CD14-positive monocyte (primary cell): ENCODE measurements at regions not wholly inside any gene's neighbourhood (a gene's known extent, or its start where the extent isn't known, plus 50 kb on each side); places are given as distances from the start of the nearest gene placed in this dataset.

Source experiments
- DNase-seq, 3 donors: peaks; one replicate each; pipeline ENCODE4 v3.0.0-alpha.2; 2011 to 2022
- H2AFZ ChIP-seq: 2 replicates; pipeline ENCODE4 v1.6.0; 2012; ENCODE audit warnings: mild to moderate bottlenecking, low read depth, low read length, inconsistent platforms; ENCODE audit not compliant: insufficient read depth, poor library complexity, severe bottlenecking
- H3K27ac ChIP-seq, 2 donors: 1 replicate in 1 of 2; 2 replicates in 1 of 2; pipeline ENCODE4 v1.5.1; 2012 to 2013; ENCODE audit warnings: low read length in 2 of 2, control low read depth in 1 of 2, inconsistent platforms in 1 of 2, low read depth in 1 of 2, mild to moderate bottlenecking in 1 of 2
- H3K27me3 ChIP-seq, 2 donors: one replicate each; pipeline versions ENCODE4 v1.6.0 to v1.6.1; 2011 to 2013; ENCODE audit warnings: low read length in 2 of 2; ENCODE audit not compliant: control insufficient read depth in 2 of 2, insufficient read depth in 2 of 2
- H3K36me3 ChIP-seq, 2 donors: replicated peaks in 1 of 2; 1 replicate in 1 of 2; 2 replicates in 1 of 2; pipeline versions ENCODE4 v1.5.1 to v1.6.1; 2012 to 2013; ENCODE audit warnings: low read length in 2 of 2, control low read depth in 1 of 2, inconsistent platforms in 1 of 2, mild to moderate bottlenecking in 1 of 2; ENCODE audit not compliant: insufficient read depth in 2 of 2, control insufficient read depth in 1 of 2
- H3K4me1 ChIP-seq, 2 donors: 1 replicate in 1 of 2; 2 replicates in 1 of 2; pipeline versions ENCODE4 v1.5.1 to v1.6.1; 2012 to 2013; ENCODE audit warnings: low read length in 2 of 2, control low read depth in 1 of 2, inconsistent platforms in 1 of 2, mild to moderate bottlenecking in 1 of 2, moderate library complexity in 1 of 2; ENCODE audit not compliant: insufficient read depth in 2 of 2, control insufficient read depth in 1 of 2
- H3K4me2 ChIP-seq: replicated peaks from 2 replicates; pipeline ENCODE3; 2012; ENCODE audit warnings: low read length, moderate library complexity, mild to moderate bottlenecking; ENCODE audit not compliant: poor library complexity, severe bottlenecking; ENCODE audit errors: extremely low read depth
- H3K4me3 ChIP-seq, 3 experiments: fragments of 200-600 bp in 1 of 3; sonication (generic) in 1 of 3; replicated peaks in 1 of 3; 1 replicate in 2 of 3; 2 replicates in 1 of 3; pipeline ENCODE4 v1.5.1; 2011 to 2013; ENCODE audit warnings: low read length in 3 of 3, mild to moderate bottlenecking in 3 of 3, control low read depth in 2 of 3, low read depth in 2 of 3, inconsistent platforms in 1 of 3, moderate library complexity in 1 of 3
- H3K79me2 ChIP-seq: 2 replicates; pipeline ENCODE4 v1.6.0; 2012; ENCODE audit warnings: mild to moderate bottlenecking, control low read depth, inconsistent platforms, low read length, moderate library complexity; ENCODE audit not compliant: insufficient read depth
- H3K9ac ChIP-seq: 2 replicates; pipeline ENCODE4 v1.6.0; 2017; ENCODE audit warnings: low read length, mild to moderate bottlenecking; ENCODE audit not compliant: insufficient read depth, poor library complexity, severe bottlenecking
- H3K9me3 ChIP-seq, 2 donors: replicated peaks in 1 of 2; 1 replicate in 1 of 2; 2 replicates in 1 of 2; pipeline versions ENCODE4 v1.5.1 to v1.6.1; 2012 to 2013; ENCODE audit warnings: low read length in 2 of 2, control low read depth in 1 of 2; ENCODE audit not compliant: control insufficient read depth in 1 of 2, insufficient read depth in 1 of 2
- H4K20me1 ChIP-seq: 2 replicates; pipeline ENCODE4 v1.6.0; 2012; ENCODE audit warnings: mild to moderate bottlenecking, low read length, control low read depth, moderate library complexity; ENCODE audit not compliant: insufficient read depth
- H3K27ac Mint-ChIP-seq, 7 donors: one replicate each; pipeline ENCODE4 v1.8.0; 2020; ENCODE audit warnings: mild to moderate bottlenecking in 7 of 7, mixed read lengths in 7 of 7, moderate library complexity in 6 of 7, inconsistent platforms in 2 of 7
- H3K27me3 Mint-ChIP-seq, 3 donors: one replicate each; pipeline ENCODE4 v1.8.0; 2021 to 2022; ENCODE audit warnings: low read depth in 3 of 3, mild to moderate bottlenecking in 3 of 3, mixed read lengths in 3 of 3, moderate library complexity in 3 of 3, inconsistent platforms in 1 of 3
- H3K36me3 Mint-ChIP-seq, 2 donors: one replicate each; pipeline ENCODE4 v1.8.0; 2020; ENCODE audit warnings: mixed read lengths in 2 of 2, inconsistent platforms in 1 of 2, mild to moderate bottlenecking in 1 of 2
- H3K4me1 Mint-ChIP-seq: one replicate; pipeline ENCODE4 v1.8.0; 2020; ENCODE audit warnings: mild to moderate bottlenecking, mixed read lengths
- H3K4me3 Mint-ChIP-seq, 2 donors: one replicate each; pipeline ENCODE4 v1.8.0; 2020; ENCODE audit warnings: mild to moderate bottlenecking in 2 of 2, mixed read lengths in 2 of 2, moderate library complexity in 1 of 2
- H3K9me3 Mint-ChIP-seq, 7 donors: one replicate each; pipeline ENCODE4 v1.8.0; 2020 to 2022; ENCODE audit warnings: mixed read lengths in 7 of 7, mild to moderate bottlenecking in 6 of 7, moderate library complexity in 6 of 7, inconsistent platforms in 2 of 7
- CTCF ChIP-seq: fragments of 200-600 bp; IDR thresholded peaks from one replicate; pipeline ENCODE4 v1.8.0; 2022; ENCODE audit warnings: antibody characterized with exemption, mild to moderate bottlenecking
- WGBS: methylation state at CpG from one replicate; pipeline ENCODE4 v1.1.5; 2013; ENCODE audit warnings: missing lambda C conversion rate; ENCODE audit not compliant: insufficient coverage; 5-methylcytosine and 5-hydroxymethylcytosine counted together
- intact Hi-C, 2 donors: fragments of 100-400 bp; cut with micrococcal nuclease; formaldehyde crosslinking; loops; one replicate each; pipeline versions ENCODE4 v1.15.0 to v1.15.1; 2023

GRCh38 chr6:121844898-121845297 is 409.5 kb downstream of the GJA1 start:
- H3K36me3 ChIP-seq = no peaks in the 10 kb centered on the region
- Mint-ChIP-seq H3K4me1 (no peaks in the 10 kb centered on the region), H3K27me3 (no peaks in the 10 kb centered on the region), H3K9me3 (no peaks in the 10 kb centered on the region), H3K27ac (no peak overlapping the region), H3K36me3 (no peaks in the 10 kb centered on the region), H3K4me3 (no peak overlapping the region)
- H3K79me2 ChIP-seq = no peaks in the 10 kb centered on the region
- no peak overlapping the region for H3K9ac ChIP-seq
- H3K4me3 ChIP-seq = no peak overlapping the region
- H4K20me1 ChIP-seq = no peaks in the 10 kb centered on the region
- no peak overlapping the region for H2AFZ ChIP-seq
- H3K27me3 ChIP-seq = no peaks in the 10 kb centered on the region
- H3K9me3 ChIP-seq = no peaks in the 10 kb centered on the region
- WGBS = no CpG with 5 or more reads among the region's 3 CpGs
- intact Hi-C loops = no loop called here
- no peak overlapping the region for H3K4me2 ChIP-seq
- no peaks in the 10 kb centered on the region for H3K4me1 ChIP-seq
- TF ChIP-seq CTCF = no peak
- DNase-seq = no peak
- no peak overlapping the region for H3K27ac ChIP-seq

- intact Hi-C loops = no loop called here
- 89% methylated on average over 2 of the region's 4 CpGs for WGBS
Measured at GRCh38 chr6:121847806-121848522, 412.5 kb downstream of the GJA1 start.

More at GRCh38 chr6:121847806-121848522, 412.5 kb downstream of the GJA1 start:
- Histone ChIP-seq H3K4me3 (no peak overlapping the region), H3K27ac (no peak overlapping the region), H3K9ac (no peak overlapping the region), H3K36me3 (no peaks in the 10 kb centered on the region), H2AFZ (no peak overlapping the region), H3K4me2 (no peak overlapping the region), H3K27me3 (no peaks in the 10 kb centered on the region), H3K9me3 (no peaks in the 10 kb centered on the region), H4K20me1 (no peaks in the 10 kb centered on the region), H3K4me1 (no peaks in the 10 kb centered on the region), H3K79me2 (no peaks in the 10 kb centered on the region)
- no peaks in the 10 kb centered on the region for H3K36me3 Mint-ChIP-seq
- no peaks in the 10 kb centered on the region for H3K27me3 Mint-ChIP-seq
- no peaks in the 10 kb centered on the region for H3K9me3 Mint-ChIP-seq
- H3K4me1 Mint-ChIP-seq = no peaks in the 10 kb centered on the region
- H3K27ac Mint-ChIP-seq = no peak overlapping the region
- DNase-seq = no peak
- no peak for TF ChIP-seq CTCF
- no peak overlapping the region for H3K4me3 Mint-ChIP-seq
